Frontal cortex (tissue), 3 donors: ENCODE measurements at regions not wholly inside any gene's neighbourhood (a gene's known extent, or its start where the extent isn't known, plus 50 kb on each side); places are given as distances from the start of the nearest gene placed in this dataset.
"Not testable (repeated sequence)": the region's sequence is repeated elsewhere in the genome, so short reads cannot be mapped to it uniquely, and the experiment has no call there.

Source experiments
- DNase-seq, 2 donors: peaks; one replicate each; pipeline ENCODE4 v3.0.0; 2012; ENCODE audit warnings: low spot score in 2 of 2
- FAIRE-seq: peaks from 2 replicates; lab custom pipeline; 2012; peaks lifted over from hg19 to GRCh38; lab: Jason Lieb, UNC
- donor health status: control.
- donor health status: control.
- donor health status: control.

GRCh38 chr6:156434795-156435190, 342.4 kb upstream of the ARID1B start:
- no peak for FAIRE-seq
- no peak for DNase-seq

- FAIRE-seq (no peak), DNase-seq (no peak)
Observed at GRCh38 chr6:156434049-156434794, 343.0 kb upstream of the ARID1B start.

- FAIRE-seq (no peak), DNase-seq (no peak)
Observed at GRCh38 chr6:156432543-156432942, 344.6 kb upstream of the ARID1B start.

- FAIRE-seq (no peak), DNase-seq (no peak)
Observed at GRCh38 chr6:156430386-156430785, 346.8 kb upstream of the ARID1B start.

- DNase-seq (no peak), FAIRE-seq (no peak)
Observed at GRCh38 chr6:156427345-156427744, 349.8 kb upstream of the ARID1B start.

- FAIRE-seq: no peak
- DNase-seq: no peak
Observed at GRCh38 chr6:156425359-156426020, 351.7 kb upstream of the ARID1B start.

- DNase-seq (no peak), FAIRE-seq (no peak)
Observed at GRCh38 chr6:156423829-156424228, 353.3 kb upstream of the ARID1B start.

GRCh38 chr6:156423075-156423474, 354.1 kb upstream of the ARID1B start:
- DNase-seq (no peak), FAIRE-seq (no peak)

- DNase-seq (no peak), FAIRE-seq (no peak)
Observed at GRCh38 chr6:156421933-156422332, 355.2 kb upstream of the ARID1B start.

- FAIRE-seq: not testable (repeated sequence)
Observed at GRCh38 chr6:156421301-156421700, 355.9 kb upstream of the ARID1B start.

GRCh38 chr6:156420172-156420993, 356.8 kb upstream of the ARID1B start:
- FAIRE-seq: no peak
- DNase-seq: no peak

More at GRCh38 chr6:156421301-156421700, 355.9 kb upstream of the ARID1B start:
- not testable (repeated sequence) for DNase-seq

GRCh38 chr6:156419594-156419993, 357.6 kb upstream of the ARID1B start:
- FAIRE-seq: no peak

GRCh38 chr6:156418253-156418652, 358.9 kb upstream of the ARID1B start:
- DNase-seq (no peak), FAIRE-seq (no peak)

More at GRCh38 chr6:156419594-156419993, 357.6 kb upstream of the ARID1B start:
- no peak for DNase-seq

GRCh38 chr6:156416391-156416790, 360.8 kb upstream of the ARID1B start:
- FAIRE-seq (no peak), DNase-seq (no peak)

- no peak for FAIRE-seq
- no peak for DNase-seq
Observed at GRCh38 chr6:156413154-156413553, 364.0 kb upstream of the ARID1B start.

- FAIRE-seq (no peak), DNase-seq (no peak)
Observed at GRCh38 chr6:156410649-156411048, 366.5 kb upstream of the ARID1B start.

- DNase-seq: no peak
- no peak for FAIRE-seq
Observed at GRCh38 chr6:156408655-156409054, 368.5 kb upstream of the ARID1B start.

- no peak for DNase-seq
- no peak for FAIRE-seq
Observed at GRCh38 chr6:156407334-156407733, 369.8 kb upstream of the ARID1B start.

- DNase-seq: no peak
- FAIRE-seq: no peak
Observed at GRCh38 chr6:156406688-156407087, 370.5 kb upstream of the ARID1B start.

- DNase-seq (no peak), FAIRE-seq (no peak)
Observed at GRCh38 chr6:156406099-156406498, 371.1 kb upstream of the ARID1B start.

- DNase-seq: no peak
- FAIRE-seq: no peak
Observed at GRCh38 chr6:156402628-156403027, 374.6 kb upstream of the ARID1B start.
